A549 (cell line): ENCODE measurements at regions not wholly inside any gene's neighbourhood (a gene's known extent, or its start where the extent isn't known, plus 50 kb on each side); places are given as distances from the start of the nearest gene placed in this dataset.

ENCODE experiments used
- ATAC-seq, 2 experiments: fragments of 200-7000 bp in 1 of 2; fragments of >200 bp in 1 of 2; cut with Nextera tagmentation in 1 of 2; cut with Tn5 transposase in 1 of 2; 3 replicates each; pipeline versions ENCODE4 v1.8.0 to v1.9.1; 2018 to 2020; ENCODE audit warnings: mild to moderate bottlenecking in 1 of 2, moderate library complexity in 1 of 2
- CTCF ChIA-PET: fragments of 300-600 bp; sonication (Branson Sonifier 250); formaldehyde crosslinking; extraction: SDS; loops from one replicate; lab custom pipeline; 2021; ENCODE audit warnings: antibody characterized with exemption, inconsistent platforms; lab: Yijun Ruan, JAX
- POLR2A ChIA-PET: fragments of 350-600 bp; formaldehyde crosslinking; extraction: SDS; loops from one replicate; lab custom pipeline; 2021; ENCODE audit warnings: antibody characterized with exemption, inconsistent platforms; lab: Yijun Ruan, JAX
- DNase-seq, 2 experiments: peaks; one replicate each; pipeline versions ENCODE4 v3.0.0 to v3.0.0-alpha.2; 2011 to 2016; ENCODE audit warnings: low read depth in 1 of 2, low spot score in 1 of 2
- FAIRE-seq: peaks from 2 replicates; lab custom pipeline; 2011; peaks lifted over from hg19 to GRCh38; lab: Jason Lieb, UNC
- H3K27ac ChIP-seq, 2 experiments: fragments of >200 bp; sonication (Bioruptor Twin); formaldehyde crosslinking; 3 replicates each; pipeline ENCODE4 v1.5.1; 2016 to 2017
- H3K4me1 ChIP-seq: fragments of >200 bp; sonication (Bioruptor Twin); formaldehyde crosslinking; 3 replicates; pipeline ENCODE4 v1.6.1; 2016
- H3K4me2 ChIP-seq: fragments of >200 bp; sonication (Bioruptor Twin); formaldehyde crosslinking; 3 replicates; pipeline ENCODE4 v1.6.1; 2016
- H3K4me3 ChIP-seq: fragments of >200 bp; sonication (Bioruptor Twin); formaldehyde crosslinking; 3 replicates; pipeline ENCODE4 v1.5.1; 2016
- H3K9me3 ChIP-seq: fragments of >200 bp; sonication (Bioruptor Twin); formaldehyde crosslinking; 3 replicates; pipeline ENCODE4 v1.6.1; 2016
- ATOH8 ChIP-seq: fragments of 250-450 bp; sonication (Bioruptor Pico); IDR thresholded peaks from 2 replicates; pipeline ENCODE4 v1.5.0; 2020; ENCODE audit warnings: low read depth, mild to moderate bottlenecking, moderate library complexity
- BHLHE40 ChIP-seq: IDR thresholded peaks from 2 replicates; pipeline ENCODE4 v1.6.1; 2012; ENCODE audit warnings: low read depth, low read length, inconsistent platforms
- CBX8 ChIP-seq: fragments of 200-600 bp; sonication (generic); IDR thresholded peaks from 2 replicates; pipeline ENCODE4 v1.6.1; 2016
- CHD2 ChIP-seq: fragments of 150-350 bp; IDR thresholded peaks from 2 replicates; pipeline ENCODE4 v1.6.1; 2014; ENCODE audit warnings: low read length; ENCODE audit not compliant: partially characterized antibody
- E2F6 ChIP-seq: IDR thresholded peaks from 2 replicates; pipeline ENCODE4 v1.6.1; 2012; ENCODE audit warnings: low read depth, borderline replicate concordance
- EHMT2 ChIP-seq: fragments of 200-600 bp; sonication (generic); IDR thresholded peaks from 2 replicates; pipeline ENCODE4 v1.6.1; 2016; ENCODE audit warnings: antibody characterized with exemption, low read depth, mild to moderate bottlenecking, moderate library complexity
- EP300 ChIP-seq, 2 experiments: fragments of >200 bp; sonication (Bioruptor Twin); formaldehyde crosslinking; IDR thresholded peaks; 2 replicates in 1 of 2; 3 replicates in 1 of 2; pipeline ENCODE4 v1.6.1; 2016 to 2017
- HOXB13 ChIP-seq: fragments of 250-450 bp; sonication (Bioruptor Pico); IDR thresholded peaks from 2 replicates; pipeline ENCODE4 v1.5.0; 2020; ENCODE audit warnings: low read depth, mild to moderate bottlenecking, moderate library complexity
- HOXB5 ChIP-seq: fragments of 250-450 bp; sonication (Bioruptor Pico); IDR thresholded peaks from 2 replicates; pipeline ENCODE4 v1.5.0; 2020; ENCODE audit warnings: mild to moderate bottlenecking, moderate library complexity
- JUNB ChIP-seq: fragments of >200 bp; sonication (Bioruptor Twin); formaldehyde crosslinking; IDR thresholded peaks from 2 replicates; pipeline ENCODE4 v1.6.1; 2016
- KDM5A ChIP-seq: fragments of 200-600 bp; sonication (generic); IDR thresholded peaks from 2 replicates; pipeline ENCODE4 v1.6.1; 2016; ENCODE audit warnings: antibody characterized with exemption, mild to moderate bottlenecking
- NFE2L2 ChIP-seq: fragments of 150-350 bp; conservative IDR thresholded peaks from 2 replicates; pipeline ENCODE4 v1.6.1; 2014; ENCODE audit warnings: low read length
- NPAS2 ChIP-seq: fragments of 250-450 bp; sonication (Bioruptor Pico); IDR thresholded peaks from 2 replicates; pipeline ENCODE4 v1.8.0; 2022; ENCODE audit warnings: mild to moderate bottlenecking, moderate library complexity, borderline replicate concordance
- PBX3 ChIP-seq: IDR thresholded peaks from 2 replicates; pipeline ENCODE4 v1.6.1; 2012
- PHF8 ChIP-seq: fragments of 200-600 bp; sonication (generic); IDR thresholded peaks from 2 replicates; pipeline ENCODE4 v1.6.1; 2016; ENCODE audit warnings: low read depth, mild to moderate bottlenecking, antibody characterized with exemption, moderate library complexity, borderline replicate concordance
- POLR2AphosphoS2 ChIP-seq: conservative IDR thresholded peaks from 2 replicates; pipeline ENCODE4 v1.6.1; 2012; ENCODE audit warnings: low read length, improper control_type of control experiment, inconsistent platforms
- RAD21 ChIP-seq, 2 experiments: fragments of >200 bp in 1 of 2; sonication (Bioruptor Twin) in 1 of 2; formaldehyde crosslinking in 1 of 2; IDR thresholded peaks in 1 of 2; conservative IDR thresholded peaks in 1 of 2; 2 replicates in 1 of 2; 3 replicates in 1 of 2; pipeline ENCODE4 v1.6.1; 2012 to 2018; ENCODE audit warnings: inconsistent platforms in 1 of 2
- RARB ChIP-seq: fragments of 250-450 bp; sonication (Bioruptor Pico); IDR thresholded peaks from 2 replicates; pipeline ENCODE4 v1.8.0; 2021; ENCODE audit warnings: mild to moderate bottlenecking, moderate library complexity
- RCOR1 ChIP-seq: fragments of 150-350 bp; IDR thresholded peaks from 2 replicates; pipeline ENCODE4 v1.6.1; 2014; ENCODE audit warnings: antibody characterized with exemption, low read length, low read depth
- RFX5 ChIP-seq: fragments of 450-650 bp; IDR thresholded peaks from 2 replicates; pipeline ENCODE4 v1.7.1; 2014; ENCODE audit warnings: antibody characterized with exemption, mild to moderate bottlenecking, moderate library complexity
- SMC3 ChIP-seq: fragments of >200 bp; sonication (Bioruptor Twin); formaldehyde crosslinking; IDR thresholded peaks from 3 replicates; pipeline ENCODE4 v1.6.1; 2018; ENCODE audit warnings: inconsistent platforms
- SREBF2 ChIP-seq: fragments of 450-650 bp; IDR thresholded peaks from 2 replicates; pipeline ENCODE4 v1.6.1; 2014; ENCODE audit warnings: mild to moderate bottlenecking, moderate library complexity
- TP53 ChIP-seq: fragments of 250-450 bp; sonication (Bioruptor Pico); IDR thresholded peaks from 2 replicates; pipeline ENCODE4 v1.5.0; 2021; ENCODE audit warnings: mild to moderate bottlenecking, moderate library complexity
- USF2 ChIP-seq: fragments of 450-650 bp; IDR thresholded peaks from 2 replicates; pipeline ENCODE4 v1.6.1; 2014; ENCODE audit warnings: antibody characterized with exemption
- ZSCAN20 ChIP-seq: fragments of 250-450 bp; sonication (Bioruptor Pico); IDR thresholded peaks from 2 replicates; pipeline ENCODE4 v1.8.0; 2022; ENCODE audit warnings: mild to moderate bottlenecking, moderate library complexity
- WGBS: methylation state at CpG from one replicate; pipeline ENCODE4 v1.1.6; 2017; ENCODE audit errors: missing lambda C conversion rate; 5-methylcytosine and 5-hydroxymethylcytosine counted together

GRCh38 chr3:26915208-26915607 lies 292.6 kb downstream of the LRRC3B start:
- ATAC-seq (no peak), DNase-seq (no peak), FAIRE-seq (no peak)
- TF ChIP-seq SREBF2 (no peak), BHLHE40 (no peak), TP53 (CRISPR knock-in tag) (no peak), HOXB13 (CRISPR knock-in tag) (no peak), HOXB5 (CRISPR knock-in tag) (no peak), USF2 (no peak), CBX8 (no peak), KDM5A (no peak), ATOH8 (CRISPR knock-in tag) (no peak), ZSCAN20 (CRISPR knock-in tag) (no peak), NPAS2 (no peak), CHD2 (no peak), EP300 (IDR thresholded peaks at IDR 0.05) (no peak), NFE2L2 (no peak), E2F6 (no peak), RFX5 (no peak), JUNB (no peak)
- H3K4me1 ChIP-seq = no peaks in the 10 kb centered on the region
- H3K9me3 ChIP-seq = no peaks in the 10 kb centered on the region
- H3K27ac ChIP-seq = no peak overlapping the region
- ChIA-PET CTCF (interaction anchor here (1.4 kb wide), 1 partner anchor 9 kb away, joined by 4 read pairs; no protein-coding TSS in a partner anchor), POLR2A (no interaction called here)
- no peak overlapping the region for H3K4me3 ChIP-seq
- no peak overlapping the region for H3K4me2 ChIP-seq

- ChIA-PET CTCF (no interaction called here), POLR2A (no interaction called here)
- Histone ChIP-seq H3K27ac (no peak overlapping the region), H3K4me2 (no peak overlapping the region), H3K4me1 (no peaks in the 10 kb centered on the region), H3K9me3 (no peaks in the 10 kb centered on the region), H3K4me3 (no peak overlapping the region)
- ATAC-seq = no peak
- no peak for TF ChIP-seq RAD21 (conservative IDR thresholded peaks at IDR 0.05 in 1 of 2, IDR thresholded peaks at IDR 0.05 in 1 of 2)
- TF ChIP-seq PHF8 = no peak
- TF ChIP-seq NFE2L2 = no peak
- no peak for TF ChIP-seq RCOR1
- TF ChIP-seq EHMT2 = no peak
- no peak for TF ChIP-seq E2F6
- TF ChIP-seq RFX5 = no peak
- no peak for TF ChIP-seq POLR2AphosphoS2
- TF ChIP-seq SMC3 = no peak
- TF ChIP-seq RARB (CRISPR knock-in tag) = no peak
- TF ChIP-seq HOXB5 (CRISPR knock-in tag) = no peak
- TF ChIP-seq PBX3 = no peak
- no peak for FAIRE-seq
- under 1% methylated on average over 12 of the region's 12 CpGs for WGBS
- DNase-seq = no peak
Measured at GRCh38 chr3:26920646-26921478, 298.3 kb downstream of the LRRC3B start.
